Kidney (tissue), 13 donors: ENCODE measurements at regions not wholly inside any gene's neighbourhood (a gene's known extent, or its start where the extent isn't known, plus 50 kb on each side); places are given as distances from the start of the nearest gene placed in this dataset.
A peak's percentile ranks its signal among the peaks of the same experiment; 100 is the strongest.
"Not testable (repeated sequence)": the region's sequence is repeated elsewhere in the genome, so short reads cannot be mapped to it uniquely, and the experiment has no call there.

Experiments used
- DNase-seq, 5 donors: peaks; one replicate each; pipeline ENCODE4 v3.0.0-alpha.2; 2013 to 2020
- FAIRE-seq: peaks from 2 replicates; lab custom pipeline; 2012; peaks lifted over from hg19 to GRCh38; lab: Jason Lieb, UNC
- H3K27ac ChIP-seq, 2 donors: one replicate each; pipeline ENCODE4 v1.7.0; 2013; ENCODE audit warnings: low read depth in 2 of 2, low read length in 2 of 2, inconsistent platforms in 1 of 2
- H3K27me3 ChIP-seq: one replicate; pipeline ENCODE4 v1.7.1; 2013; ENCODE audit warnings: low read length, inconsistent platforms; ENCODE audit not compliant: control insufficient read depth, insufficient read depth
- H3K36me3 ChIP-seq, 3 donors: one replicate each; pipeline versions ENCODE4 v1.7.0 to v1.7.1; 2013; ENCODE audit warnings: low read length in 3 of 3, control low read depth in 1 of 3, inconsistent platforms in 1 of 3; ENCODE audit not compliant: insufficient read depth in 3 of 3, control insufficient read depth in 2 of 3
- H3K4me1 ChIP-seq, 3 donors: one replicate each; pipeline versions ENCODE4 v1.7.0 to v1.7.1; 2013; ENCODE audit warnings: low read length in 3 of 3, inconsistent platforms in 1 of 3, low read depth in 1 of 3; ENCODE audit not compliant: control insufficient read depth in 2 of 3, insufficient read depth in 2 of 3
- H3K4me3 ChIP-seq, 3 donors: one replicate each; pipeline versions ENCODE4 v1.7.0 to v1.8.1; 2013; ENCODE audit warnings: low read length in 3 of 3, control low read depth in 1 of 3, inconsistent platforms in 1 of 3
- H3K9ac ChIP-seq, 3 donors: one replicate each; pipeline versions ENCODE4 v1.7.0 to v1.7.1; 2013; ENCODE audit warnings: low read length in 3 of 3, control low read depth in 1 of 3, inconsistent platforms in 1 of 3
- H3K9me3 ChIP-seq, 3 donors: one replicate each; pipeline versions ENCODE4 v1.7.0 to v1.7.1; 2013; ENCODE audit warnings: low read length in 3 of 3, control low read depth in 1 of 3, inconsistent platforms in 1 of 3; ENCODE audit not compliant: control insufficient read depth in 2 of 3, insufficient read depth in 1 of 3
- intact Hi-C: fragments of 100-400 bp; cut with DNase I; formaldehyde crosslinking; loops from one replicate; pipeline ENCODE4 v1.11.1; 2022
- TF ChIP-seq, protein P1 (sequence below): IDR thresholded peaks from 3 replicates; pipeline ENCODE4 v1.5.1; 2012; ENCODE audit warnings: mild to moderate bottlenecking, moderate library complexity, borderline replicate concordance; ENCODE audit not compliant: insufficient read depth; ENCODE audit errors: extremely low read depth
- donor health status: control.
- donor health status: control.
- donor health status: control.
- donor health status: control.
- donor health status: control.
- donor health status: DM: yes; HTN: yes; CAD: no.
- donor health status: Normal renal cell carcinoma (clear cell type).

DNA sequence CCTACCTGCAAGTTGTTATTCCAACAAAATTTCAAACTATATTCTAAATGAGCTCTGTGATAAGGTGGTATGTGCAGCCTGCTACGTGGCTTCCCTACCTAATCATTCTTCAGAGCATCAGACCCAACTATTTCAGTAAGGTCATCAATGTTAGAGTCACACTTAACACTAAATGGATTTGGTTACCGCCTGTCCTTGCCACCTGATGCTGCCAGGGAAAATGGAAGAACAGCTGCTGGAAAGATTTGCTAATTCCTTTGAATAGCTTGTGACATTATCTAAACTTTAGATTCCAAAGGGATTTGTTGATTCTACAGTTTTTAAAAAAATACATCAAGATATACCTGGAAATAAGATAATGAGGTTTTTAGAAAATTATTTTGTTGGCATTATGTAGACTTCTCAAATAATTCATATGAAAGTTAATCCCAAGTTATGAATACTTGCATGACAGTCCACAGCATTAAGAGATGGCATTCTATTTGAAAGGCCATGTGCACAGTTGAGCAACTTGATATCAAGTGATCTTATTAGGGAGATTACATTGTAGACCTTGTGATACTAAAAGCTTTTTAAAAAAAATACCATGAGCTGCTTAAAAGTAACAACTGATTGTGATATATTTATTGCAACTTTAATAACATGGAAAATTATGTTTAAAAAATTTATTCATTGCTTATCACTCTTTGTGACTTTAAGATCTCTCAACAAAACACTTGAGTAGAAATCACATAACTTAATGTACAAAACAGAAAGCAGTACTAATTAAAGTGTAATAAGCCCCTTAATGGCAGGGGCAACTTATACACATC, 98.3 kb upstream of the UGP2 start:
- Histone ChIP-seq H3K27ac (no peak overlapping the region), H3K4me1 (no peaks in the 10 kb centered on the region), H3K36me3 (no peaks in the 10 kb centered on the region), H3K4me3 (no peak overlapping the region), H3K27me3 (no peaks in the 10 kb centered on the region), H3K9ac (no peak overlapping the region), H3K9me3 (no peaks in the 10 kb centered on the region)
- TF ChIP-seq, protein P1, sequence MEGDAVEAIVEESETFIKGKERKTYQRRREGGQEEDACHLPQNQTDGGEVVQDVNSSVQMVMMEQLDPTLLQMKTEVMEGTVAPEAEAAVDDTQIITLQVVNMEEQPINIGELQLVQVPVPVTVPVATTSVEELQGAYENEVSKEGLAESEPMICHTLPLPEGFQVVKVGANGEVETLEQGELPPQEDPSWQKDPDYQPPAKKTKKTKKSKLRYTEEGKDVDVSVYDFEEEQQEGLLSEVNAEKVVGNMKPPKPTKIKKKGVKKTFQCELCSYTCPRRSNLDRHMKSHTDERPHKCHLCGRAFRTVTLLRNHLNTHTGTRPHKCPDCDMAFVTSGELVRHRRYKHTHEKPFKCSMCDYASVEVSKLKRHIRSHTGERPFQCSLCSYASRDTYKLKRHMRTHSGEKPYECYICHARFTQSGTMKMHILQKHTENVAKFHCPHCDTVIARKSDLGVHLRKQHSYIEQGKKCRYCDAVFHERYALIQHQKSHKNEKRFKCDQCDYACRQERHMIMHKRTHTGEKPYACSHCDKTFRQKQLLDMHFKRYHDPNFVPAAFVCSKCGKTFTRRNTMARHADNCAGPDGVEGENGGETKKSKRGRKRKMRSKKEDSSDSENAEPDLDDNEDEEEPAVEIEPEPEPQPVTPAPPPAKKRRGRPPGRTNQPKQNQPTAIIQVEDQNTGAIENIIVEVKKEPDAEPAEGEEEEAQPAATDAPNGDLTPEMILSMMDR: no peak
- DNase-seq (no peak), FAIRE-seq (peak; percentile 6)
- intact Hi-C loops: no loop called here

DNA sequence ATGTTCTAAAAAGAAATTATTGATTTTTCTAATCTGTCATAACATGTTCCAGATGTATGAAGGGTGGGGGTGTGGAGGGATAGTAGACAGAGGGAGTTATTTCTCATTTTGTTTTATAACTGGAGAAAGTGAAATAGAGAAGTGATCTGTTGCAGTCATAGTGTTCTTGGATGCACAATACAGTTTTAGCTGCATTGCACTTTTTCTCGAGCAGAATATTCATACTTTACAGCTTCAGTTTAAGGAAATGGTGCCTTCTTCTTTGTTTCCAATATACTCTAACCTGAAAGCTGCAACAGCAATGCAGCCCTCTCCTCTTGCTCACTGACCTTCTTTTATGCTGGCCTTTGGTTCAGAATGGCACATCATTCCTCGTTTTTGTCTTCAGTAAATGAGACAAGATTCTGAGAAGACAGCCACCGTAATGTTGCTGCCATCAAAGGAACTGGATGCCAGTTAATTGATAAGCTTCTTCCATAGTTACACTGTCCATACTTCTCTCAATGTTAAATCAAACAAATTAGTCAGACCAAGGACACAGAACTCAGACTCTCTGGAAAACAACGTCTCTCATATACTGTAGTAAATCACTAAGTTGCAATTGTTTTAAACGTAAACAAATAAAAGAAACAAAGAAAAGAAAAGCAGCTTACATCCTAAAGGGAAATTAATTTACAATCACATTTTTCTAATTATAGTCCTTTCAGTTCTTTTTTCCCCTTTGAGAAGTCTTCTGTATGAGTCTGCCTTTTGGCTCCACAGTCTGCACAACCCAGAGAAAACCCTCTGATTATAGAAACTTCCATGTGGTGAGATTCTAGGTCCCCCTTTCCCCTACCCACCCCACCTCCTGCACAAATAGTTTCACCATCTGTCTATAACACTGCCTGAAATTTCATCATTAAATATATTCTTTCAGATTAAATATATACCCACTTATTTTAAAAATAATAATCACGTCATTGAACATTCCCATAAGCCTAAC, 97.4 kb upstream of the UGP2 start:
- Histone ChIP-seq H3K27ac (no peak overlapping the region), H3K27me3 (no peaks in the 10 kb centered on the region), H3K9ac (no peak overlapping the region), H3K9me3 (no peaks in the 10 kb centered on the region), H3K4me3 (no peak overlapping the region), H3K4me1 (no peaks in the 10 kb centered on the region), H3K36me3 (no peaks in the 10 kb centered on the region)
- no peak for DNase-seq
- intact Hi-C loops: no loop called here
- FAIRE-seq: no peak
- TF ChIP-seq, protein P1: no peak

DNA sequence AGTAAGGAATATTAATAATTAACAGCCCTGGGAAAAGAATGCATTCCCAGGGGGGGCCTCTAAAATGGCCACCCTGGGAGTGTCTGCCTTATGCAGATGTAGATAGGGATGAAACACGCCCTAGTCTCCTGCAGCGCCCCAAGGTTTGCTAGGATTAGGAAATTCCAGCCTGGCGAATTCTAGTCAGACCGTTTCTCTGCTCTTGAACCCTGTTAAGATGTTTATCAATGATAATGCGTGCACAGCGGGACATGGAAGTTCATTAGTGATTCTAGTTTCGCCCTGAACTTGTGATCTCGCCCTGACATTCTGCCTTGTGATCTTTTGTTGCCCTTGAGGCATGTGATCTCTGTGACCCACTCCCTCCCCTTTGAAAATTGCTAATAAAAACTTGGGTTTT, 95.1 kb upstream of the UGP2 start:
- H3K27ac ChIP-seq, H3K9ac ChIP-seq, H3K4me1 ChIP-seq, FAIRE-seq, intact Hi-C loops, H3K4me3 ChIP-seq, DNase-seq, H3K9me3 ChIP-seq, H3K27me3 ChIP-seq, H3K36me3 ChIP-seq: not testable (repeated sequence)

DNA sequence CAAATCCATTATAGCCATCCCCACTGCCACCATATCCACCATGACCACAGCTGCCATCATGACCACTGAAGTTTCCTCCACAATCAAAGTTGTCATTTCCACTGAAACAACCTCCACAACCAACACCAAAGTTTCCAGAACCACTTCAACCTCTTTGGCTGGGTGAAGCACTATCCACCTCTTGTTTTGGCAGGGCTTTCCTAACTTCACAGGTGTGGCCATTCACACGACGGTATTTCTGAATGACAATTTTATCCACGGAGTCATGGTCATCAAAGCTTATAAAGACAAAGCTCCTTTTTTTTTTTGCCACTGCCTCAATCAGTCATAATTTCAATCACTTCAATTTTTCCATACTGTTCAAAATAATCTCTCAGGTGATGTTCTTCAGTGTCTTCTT, 89.8 kb upstream of the UGP2 start:
- Histone ChIP-seq H3K9me3 (no peaks in the 10 kb centered on the region), H3K9ac (no peak overlapping the region), H3K27me3 (no peaks in the 10 kb centered on the region), H3K27ac (no peak overlapping the region), H3K4me3 (no peak overlapping the region), H3K36me3 (no peaks in the 10 kb centered on the region), H3K4me1 (no peaks in the 10 kb centered on the region)
- no peak for DNase-seq
- intact Hi-C loops: no loop called here
- TF ChIP-seq, protein P1: no peak
- FAIRE-seq: no peak
